Stomach (tissue), 4 donors: ENCODE measurements at regions not wholly inside any gene's neighbourhood (a gene's known extent, or its start where the extent isn't known, plus 50 kb on each side); places are given as distances from the start of the nearest gene placed in this dataset.

Experiments
- CTCF ChIP-seq, 7 experiments: fragments of 450-650 bp in 4 of 7; fragments of 200-600 bp in 3 of 7; sonication (generic) in 3 of 7; IDR thresholded peaks; one replicate each; pipeline ENCODE4 v1.5.1; 2016 to 2019; ENCODE audit warnings: antibody characterized with exemption in 7 of 7, control low read depth in 2 of 7, mild to moderate bottlenecking in 1 of 7
- EP300 ChIP-seq: sonication (generic); formaldehyde crosslinking; IDR thresholded peaks from one replicate; pipeline ENCODE4 v1.6.1; 2017; ENCODE audit warnings: antibody characterized with exemption
- POLR2A ChIP-seq, 4 donors: fragments of 450-650 bp; IDR thresholded peaks; one replicate each; pipeline ENCODE4 v1.6.1; 2016; ENCODE audit warnings: antibody characterized with exemption in 4 of 4, control low read depth in 2 of 4, mild to moderate bottlenecking in 1 of 4, moderate library complexity in 1 of 4
- POLR2AphosphoS5 ChIP-seq, 3 donors: sonication (generic); formaldehyde crosslinking; IDR thresholded peaks; one replicate each; pipeline ENCODE4 v1.6.1; 2016; ENCODE audit warnings: antibody characterized with exemption in 3 of 3

GRCh38 chr15:66898656-66899386 is 166.6 kb upstream of the SMAD3 start:
- TF ChIP-seq CTCF (IDR thresholded peaks at IDR 0.05) (no peak), POLR2A (IDR thresholded peaks at IDR 0.05) (no peak), POLR2AphosphoS5 (IDR thresholded peaks at IDR 0.05) (no peak), EP300 (no peak)
